IMR-90 (cell line): ENCODE measurements at regions not wholly inside any gene's neighbourhood (a gene's known extent, or its start where the extent isn't known, plus 50 kb on each side); places are given as distances from the start of the nearest gene placed in this dataset.

Experiments
- ATAC-seq: fragments of 200-7000 bp; cut with Tn5 transposase; 2 replicates; pipeline ENCODE4 v1.9.1; 2020; ENCODE audit warnings: low read depth, mild to moderate bottlenecking, moderate library complexity
- BruUV-seq: library from RNA; stranded (reverse); fragments of 400-500 nt; replicated peaks from 2 replicates; lab custom pipeline; 2021; lab: Mats Ljungman, UMichigan
- CTCF ChIA-PET: fragments of 300-600 bp; formaldehyde crosslinking; extraction: SDS; loops from one replicate; lab custom pipeline; 2021; ENCODE audit warnings: antibody characterized with exemption; lab: Yijun Ruan, JAX
- POLR2A ChIA-PET: fragments of 300-600 bp; sonication (Branson Sonifier 250); formaldehyde crosslinking; loops from one replicate; lab custom pipeline; 2022; ENCODE audit warnings: antibody characterized with exemption; ENCODE audit not compliant: unreplicated experiment; lab: Charles Lee
- DNase-seq: peaks from one replicate; pipeline ENCODE4 v3.0.0; 2013
- H2AFZ ChIP-seq: replicated peaks from 2 replicates; pipeline ENCODE3; 2013; ENCODE audit warnings: low read length, mild to moderate bottlenecking; ENCODE audit not compliant: poor library complexity
- H2AK5ac ChIP-seq: 2 replicates; pipeline ENCODE4 v1.6.1; 2013; ENCODE audit warnings: low read depth, low read length, inconsistent platforms
- H2AK9ac ChIP-seq: replicated peaks from 2 replicates; pipeline ENCODE3; 2013; ENCODE audit warnings: mild to moderate bottlenecking, low read depth, low read length, moderate library complexity; ENCODE audit not compliant: poor library complexity
- H2BK120ac ChIP-seq: 2 replicates; pipeline ENCODE4 v1.6.1; 2013; ENCODE audit warnings: low read depth, low read length, inconsistent platforms
- H2BK15ac ChIP-seq: 3 replicates; pipeline ENCODE4 v1.6.1; 2013; ENCODE audit warnings: low read depth, low read length, inconsistent platforms
- H2BK20ac ChIP-seq: 2 replicates; pipeline ENCODE4 v1.6.1; 2013; ENCODE audit warnings: low read depth, mild to moderate bottlenecking, inconsistent platforms, low read length, moderate library complexity
- H2BK5ac ChIP-seq: 2 replicates; pipeline ENCODE4 v1.6.1; 2013; ENCODE audit warnings: mild to moderate bottlenecking, low read depth, low read length, inconsistent platforms; ENCODE audit not compliant: poor library complexity, severe bottlenecking
- H3K14ac ChIP-seq: replicated peaks from 2 replicates; pipeline ENCODE4 v1.6.1; 2013; ENCODE audit warnings: low read depth, low read length, inconsistent platforms
- H3K18ac ChIP-seq: 2 replicates; pipeline ENCODE4 v1.6.1; 2013; ENCODE audit warnings: low read depth, low read length, control low read depth
- H3K23ac ChIP-seq: 2 replicates; pipeline ENCODE4 v1.6.1; 2013; ENCODE audit warnings: low read depth, low read length, inconsistent platforms
- H3K27ac ChIP-seq: 2 replicates; pipeline ENCODE4 v1.5.1; 2013; ENCODE audit warnings: mild to moderate bottlenecking, control low read depth, low read length; ENCODE audit not compliant: insufficient read depth
- H3K27me3 ChIP-seq: 2 replicates; pipeline ENCODE4 v1.6.1; 2013; ENCODE audit warnings: low read length; ENCODE audit not compliant: control insufficient read depth, insufficient read depth
- H3K36me3 ChIP-seq: 2 replicates; pipeline ENCODE4 v1.6.1; 2013; ENCODE audit warnings: low read length, mixed read lengths; ENCODE audit not compliant: control insufficient read depth, insufficient read depth
- H3K4ac ChIP-seq: 2 replicates; pipeline ENCODE4 v1.6.1; 2013; ENCODE audit warnings: low read depth, low read length, inconsistent platforms
- H3K4me1 ChIP-seq: 2 replicates; pipeline ENCODE4 v1.6.1; 2013; ENCODE audit warnings: low read length, mixed read lengths; ENCODE audit not compliant: control insufficient read depth, insufficient read depth
- H3K4me2 ChIP-seq: 2 replicates; pipeline ENCODE4 v1.6.1; 2013; ENCODE audit warnings: low read depth, mild to moderate bottlenecking, control low read depth, low read length, moderate library complexity
- H3K4me3 ChIP-seq: 2 replicates; pipeline ENCODE4 v1.5.1; 2013; ENCODE audit warnings: low read depth, mild to moderate bottlenecking, control low read depth, low read length, moderate library complexity; ENCODE audit not compliant: insufficient read depth
- H3K56ac ChIP-seq: 2 replicates; pipeline ENCODE4 v1.6.1; 2013; ENCODE audit warnings: low read length, inconsistent platforms; ENCODE audit not compliant: insufficient read depth; ENCODE audit errors: extremely low read depth
- H3K79me1 ChIP-seq, 2 experiments: 2 replicates each; pipeline ENCODE4 v1.6.1; 2013; ENCODE audit warnings: low read length in 2 of 2, inconsistent platforms in 1 of 2, low read depth in 1 of 2
- H3K9ac ChIP-seq: 2 replicates; pipeline ENCODE4 v1.6.1; 2013; ENCODE audit warnings: low read depth, low read length, control low read depth
- H3K9me1 ChIP-seq: 2 replicates; pipeline ENCODE4 v1.6.1; 2013; ENCODE audit warnings: low read length, inconsistent platforms; ENCODE audit not compliant: insufficient read depth
- H3K9me3 ChIP-seq: 2 replicates; pipeline ENCODE4 v1.6.1; 2013; ENCODE audit warnings: low read length; ENCODE audit not compliant: control insufficient read depth, insufficient read depth
- H4K20me1 ChIP-seq: 2 replicates; pipeline ENCODE4 v1.6.1; 2013; ENCODE audit warnings: low read length, inconsistent platforms; ENCODE audit not compliant: insufficient read depth
- H4K5ac ChIP-seq: 2 replicates; pipeline ENCODE4 v1.6.1; 2013; ENCODE audit warnings: mild to moderate bottlenecking, low read depth, low read length, control low read depth
- H4K8ac ChIP-seq, 2 experiments: 2 replicates each; pipeline ENCODE4 v1.6.1; 2013; ENCODE audit warnings: low read depth in 2 of 2, low read length in 2 of 2, control low read depth in 1 of 2, inconsistent platforms in 1 of 2
- H4K91ac ChIP-seq: 2 replicates; pipeline ENCODE4 v1.6.1; 2013; ENCODE audit warnings: low read depth, low read length, inconsistent platforms; ENCODE audit not compliant: insufficient read depth
- FOS ChIP-seq: fragments of 150-350 bp; IDR thresholded peaks from 2 replicates; pipeline ENCODE4 v1.6.1; 2016; ENCODE audit warnings: low read depth, low read length
- WGBS, 2 experiments: methylation state at CpG; one replicate each; pipeline versions ENCODE4 v1.1.5 to v1.1.7; 2013; ENCODE audit warnings: missing lambda C conversion rate in 2 of 2; ENCODE audit not compliant: insufficient read length in 1 of 2; ENCODE audit errors: extremely low coverage in 2 of 2; 5-methylcytosine and 5-hydroxymethylcytosine counted together
- dilution Hi-C: fragments of 300-500 bp; cut with HindIII; formaldehyde crosslinking; loops from one replicate; pipeline ENCODE4 v1.14.3; 2018; ENCODE audit warnings: low sequenced_read_pairs; ENCODE audit not compliant: unreplicated experiment
- in situ Hi-C: fragments of 300-500 bp; cut with MboI; formaldehyde crosslinking; loops from 3 replicates; pipeline ENCODE4 v1.14.3; 2019; ENCODE audit warnings: low sequenced_read_pairs, inconsistent platforms, mixed read lengths
- intact Hi-C: fragments of 100-400 bp; cut with micrococcal nuclease; formaldehyde crosslinking; loops from 2 replicates; pipeline ENCODE4 v1.10.0; 2022

DNA sequence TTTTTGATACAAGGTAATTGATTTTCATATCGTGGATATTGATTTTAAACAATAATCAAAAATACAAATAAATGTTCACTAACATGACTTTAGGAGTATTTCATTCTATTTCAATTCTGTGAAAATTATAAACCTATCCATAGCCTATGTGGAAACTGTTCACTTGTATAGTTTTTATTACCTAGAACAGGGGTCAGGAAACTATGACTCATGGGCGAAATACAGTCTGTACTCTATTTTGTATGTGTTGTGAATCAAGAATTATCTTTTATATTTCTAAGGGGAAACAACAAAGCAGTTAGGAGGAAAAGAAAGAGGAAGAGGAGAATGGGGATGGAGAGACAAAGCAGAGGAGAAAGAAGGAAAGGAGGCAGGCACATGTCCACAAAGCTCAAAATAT is 181.7 kb upstream of the VRK2 start:
- Histone ChIP-seq H3K4me2 (no peak overlapping the region), H3K9ac (no peak overlapping the region), H3K9me3 (no peaks in the 10 kb centered on the region), H3K79me1 (no peaks in the 10 kb centered on the region), H3K56ac (no peak overlapping the region), H3K4ac (no peak overlapping the region), H2BK20ac (no peak overlapping the region), H4K5ac (no peak overlapping the region), H3K4me1 (no peaks in the 10 kb centered on the region), H2AFZ (no peak overlapping the region), H3K27me3 (no peaks in the 10 kb centered on the region), H2AK5ac (no peak overlapping the region), H3K27ac (no peak overlapping the region), H4K8ac (no peak overlapping the region), H3K14ac (no peak overlapping the region), H3K23ac (no peak overlapping the region), H3K9me1 (no peaks in the 10 kb centered on the region), H4K20me1 (no peaks in the 10 kb centered on the region), H4K91ac (no peak overlapping the region), H3K36me3 (no peaks in the 10 kb centered on the region), H3K4me3 (no peak overlapping the region), H3K18ac (no peak overlapping the region), H2BK5ac (no peak overlapping the region), H2AK9ac (no peak overlapping the region), H2BK15ac (no peak overlapping the region), H2BK120ac (no peak overlapping the region)
- TF ChIP-seq FOS = no peak
- no peak for ATAC-seq
- dilution Hi-C loops = no loop called here
- CTCF ChIA-PET = no interaction called here
- intact Hi-C loops = no loop called here
- WGBS, 2 experiments = no CpG with 5 or more reads among the region's 2 CpGs
- in situ Hi-C loops = no loop called here
- DNase-seq = no peak
- POLR2A ChIA-PET = interaction anchor here (0.6 kb wide), 1 partner anchor 11 kb away, joined by 3 read pairs; no protein-coding TSS in a partner anchor
- no TSS peak for BruUV-seq
